ENCODE measurements at regions not wholly inside any gene's neighbourhood (a gene's known extent, or its start where the extent isn't known, plus 50 kb on each side); places are given as distances from the start of the nearest gene placed in this dataset.

DNA sequence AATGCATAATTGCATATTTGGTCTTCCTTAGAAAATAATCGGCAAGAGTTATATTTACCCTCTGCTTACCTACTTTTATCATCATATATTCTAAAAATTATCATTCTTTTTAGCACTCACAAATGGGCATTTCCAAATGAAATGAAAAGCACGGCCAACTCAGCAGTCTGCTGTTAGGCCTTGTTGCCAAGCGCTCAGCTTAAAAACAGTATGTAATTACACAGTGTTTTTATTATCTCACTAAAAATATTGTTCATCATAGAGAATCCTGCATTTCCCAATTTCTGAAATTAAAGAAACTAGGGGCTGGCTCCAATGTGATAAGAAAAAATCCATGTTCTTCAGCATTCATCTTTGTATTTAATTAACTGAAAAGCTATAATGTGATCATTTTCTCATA, 391.7 kb upstream of the ADARB2 start:
- DNase-seq, result no peak

DNA sequence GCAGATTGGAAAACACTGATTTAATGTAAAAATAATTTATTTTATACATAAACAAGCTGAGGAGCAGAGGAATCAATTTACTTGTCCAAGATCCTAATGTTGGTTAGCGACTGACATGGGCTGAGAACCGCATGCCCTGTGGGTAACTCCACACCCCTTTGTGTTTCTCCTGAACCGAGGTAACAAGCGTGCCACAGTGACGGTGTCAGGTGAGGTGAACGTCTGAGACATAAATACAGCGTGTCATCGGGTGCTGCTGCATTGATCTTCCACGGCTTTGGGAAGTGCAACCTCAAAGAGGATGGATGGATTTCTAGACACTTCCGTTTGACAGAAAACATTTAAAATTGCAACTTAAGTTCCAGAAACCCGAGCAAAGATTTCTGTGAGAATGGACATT, 386.8 kb upstream of the ADARB2 start:
- no peak for DNase-seq

DNA sequence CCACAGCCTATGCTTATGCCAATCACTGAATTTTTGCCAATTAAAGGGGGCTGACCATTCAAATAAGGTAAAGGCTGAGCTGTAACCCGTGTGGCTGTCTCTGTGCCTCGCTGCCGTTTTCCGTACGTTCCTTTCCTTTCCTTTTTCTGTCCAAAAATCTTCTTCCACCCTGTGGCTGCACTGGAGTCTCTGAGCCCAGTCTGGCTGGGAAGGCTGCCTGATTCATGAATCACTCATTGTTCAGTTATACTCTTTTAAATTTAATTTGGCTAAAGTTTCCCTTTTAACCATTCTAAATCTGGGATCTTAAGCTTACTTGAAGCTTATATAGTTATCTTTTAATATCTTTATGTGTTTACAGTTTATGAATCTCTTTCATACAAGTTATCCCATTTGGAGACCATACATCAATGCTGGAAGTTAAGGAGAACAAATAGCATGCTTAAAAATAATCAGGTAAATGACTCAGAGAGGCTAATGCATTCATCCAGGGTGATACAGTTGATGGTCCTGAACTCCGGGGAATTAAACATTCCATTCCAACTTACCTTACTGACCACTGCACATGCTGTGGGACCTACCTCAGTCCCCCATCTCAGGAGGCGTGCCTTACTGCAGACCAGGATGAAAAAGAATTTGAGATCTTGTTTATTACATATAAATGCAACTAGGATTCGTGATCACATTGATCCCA, 385.3 kb upstream of the ADARB2 start:
- DNase-seq, result no peak

DNA sequence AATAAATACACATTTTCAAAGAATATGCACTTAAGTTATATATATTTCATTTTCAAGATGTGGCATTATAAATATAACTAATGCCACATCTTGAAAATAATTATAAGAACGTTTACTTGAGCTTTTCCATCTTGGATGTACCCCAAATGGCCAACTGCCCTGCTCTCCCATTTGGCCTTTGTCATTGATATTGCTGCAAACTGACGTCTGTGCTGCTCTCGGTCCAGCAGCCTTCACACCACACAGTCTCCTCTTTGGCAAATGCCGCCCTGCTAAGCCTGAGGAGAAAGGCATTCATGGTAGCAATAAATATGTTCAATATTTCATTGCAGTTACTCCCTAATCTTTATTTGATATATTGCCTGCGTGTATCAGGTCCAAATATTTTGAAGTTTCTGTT, 384.6 kb upstream of the ADARB2 start:
- DNase-seq, result no peak

DNA sequence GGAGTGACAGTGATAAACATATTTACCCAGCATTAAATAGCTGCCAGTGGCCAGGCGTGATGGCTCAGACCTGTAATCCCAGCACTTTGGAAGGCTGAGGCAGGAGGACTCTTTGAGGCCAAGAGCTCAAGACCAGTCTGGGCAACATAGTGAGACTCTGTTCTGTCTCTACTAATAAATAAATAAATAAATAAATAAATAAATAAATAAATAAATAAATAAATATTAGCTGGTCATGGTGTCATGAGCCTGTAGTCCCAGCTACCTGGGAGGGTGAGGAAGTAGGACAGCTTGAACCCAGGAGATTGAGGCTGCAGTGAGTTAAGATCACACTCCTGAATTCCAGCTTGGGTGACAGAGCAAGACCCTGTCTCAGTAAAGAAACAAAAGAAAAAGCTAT, 384.0 kb upstream of the ADARB2 start:
- DNase-seq, result no peak

DNA sequence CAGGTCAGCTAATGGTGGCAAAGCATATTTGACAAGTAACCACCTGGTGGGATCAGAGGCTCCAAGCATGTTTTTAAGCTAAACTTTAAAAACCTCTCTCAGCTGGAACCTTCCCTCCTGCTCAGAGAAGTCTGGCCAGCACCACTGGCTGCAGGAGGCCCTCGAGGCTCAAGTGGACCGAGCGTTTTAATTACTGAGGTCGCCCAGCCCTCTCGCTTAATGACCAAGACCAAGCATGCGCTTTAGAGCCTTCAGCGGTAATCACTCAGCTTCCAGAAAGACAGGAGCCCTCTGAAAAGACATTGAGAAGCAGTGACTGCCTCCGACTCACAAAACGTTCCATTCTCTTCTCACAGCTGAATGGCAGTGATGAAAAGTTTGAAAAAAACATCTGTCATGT, 383.4 kb upstream of the ADARB2 start:
- no peak for DNase-seq

GRCh38 chr10:2119316-2119715, 382.0 kb upstream of the ADARB2 start:
- DNase-seq, result no peak

DNA sequence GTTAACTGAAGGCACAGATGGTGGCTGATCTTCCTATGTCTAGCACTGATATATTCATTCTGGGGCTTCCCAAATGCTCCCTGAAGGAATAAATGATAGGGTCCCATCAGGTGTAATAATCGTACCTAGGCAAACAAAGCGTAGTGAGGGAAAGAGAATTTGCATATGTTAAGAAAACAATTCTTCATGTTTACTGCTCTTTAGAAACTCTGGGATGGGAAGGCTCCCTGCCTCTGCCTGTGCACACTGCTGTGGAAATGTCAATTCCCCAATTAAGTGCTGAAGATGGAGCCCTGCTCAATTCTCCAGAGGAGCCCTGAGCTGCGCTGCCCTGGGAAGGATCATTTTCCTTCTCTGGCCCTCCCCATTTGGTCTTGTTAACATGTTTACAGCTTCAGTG, 380.9 kb upstream of the ADARB2 start:
- DNase-seq, result no peak

DNA sequence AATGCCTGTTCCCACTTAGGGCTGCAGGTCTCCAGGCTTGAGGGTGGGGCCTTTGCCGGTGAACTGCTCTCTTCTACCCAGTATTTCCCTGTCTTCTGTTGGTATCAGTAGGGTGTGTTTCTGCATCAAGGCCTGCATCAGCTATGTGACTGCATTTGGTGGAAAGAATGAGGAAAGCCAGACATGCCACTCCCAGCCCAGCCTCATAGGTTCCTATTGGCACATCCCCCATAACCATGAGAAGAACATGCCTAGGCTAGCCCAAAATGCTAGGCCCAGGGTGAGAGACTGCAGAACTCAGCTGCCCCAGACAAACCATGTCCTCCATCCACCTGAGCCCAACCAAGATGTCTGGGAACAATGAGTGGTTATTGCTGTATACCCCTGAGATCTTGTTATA, 380.3 kb upstream of the ADARB2 start:
- DNase-seq, result no peak

- DNase-seq, result no peak
These were observed 374.6 kb upstream of the ADARB2 start for GRCh38 chr10:2111965-2112364.

- no peak for DNase-seq
These were observed 371.2 kb upstream of the ADARB2 start for GRCh38 chr10:2108496-2108895.

- DNase-seq, result no peak
These were observed 369.3 kb upstream of the ADARB2 start for GRCh38 chr10:2106641-2107040.

DNA sequence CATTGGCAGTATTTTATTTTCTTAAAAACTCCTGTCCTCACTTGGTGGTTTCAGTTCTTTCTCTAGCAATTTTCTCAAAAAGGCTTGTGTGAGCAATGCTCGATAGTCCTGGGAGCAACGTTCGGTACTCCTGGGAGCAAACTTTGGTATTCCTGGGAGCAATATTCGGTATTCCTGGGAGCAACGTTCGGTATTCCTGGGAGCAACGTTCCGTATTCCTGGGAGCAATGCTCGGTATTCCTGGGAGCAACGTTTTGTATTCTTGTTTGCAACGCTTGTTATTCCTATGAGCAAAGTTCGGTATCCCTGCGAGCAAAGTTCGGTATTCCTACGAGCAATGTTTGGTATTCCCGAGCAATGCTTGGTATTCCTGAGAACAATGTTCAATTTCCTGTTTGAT, 362.0 kb upstream of the ADARB2 start:
- DNase-seq, result no peak

- DNase-seq, result no peak
These were observed 360.6 kb upstream of the ADARB2 start for GRCh38 chr10:2097937-2098336.

GRCh38 chr10:2094171-2094570, 356.8 kb upstream of the ADARB2 start:
- no peak for DNase-seq

DNA sequence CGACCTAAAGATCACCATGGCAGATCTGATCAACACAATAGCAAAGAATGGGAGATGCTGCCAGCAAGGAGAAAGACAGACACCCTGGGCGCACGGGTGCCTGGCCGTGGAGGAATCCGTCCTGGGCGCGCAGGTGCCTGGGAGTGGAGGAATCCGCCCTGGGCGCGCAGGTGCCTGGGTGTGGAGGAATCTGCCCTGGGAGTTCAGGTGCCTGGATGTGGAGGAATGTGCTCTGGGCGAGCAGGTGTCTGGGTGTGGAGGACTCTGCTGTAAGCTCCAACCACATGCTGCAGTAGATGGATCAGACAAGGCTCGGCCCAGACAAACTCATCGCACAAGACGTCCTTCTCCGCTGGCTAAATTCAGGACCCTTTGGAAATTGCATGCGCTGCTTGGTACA, 346.3 kb upstream of the ADARB2 start:
- DNase-seq, result no peak

DNA sequence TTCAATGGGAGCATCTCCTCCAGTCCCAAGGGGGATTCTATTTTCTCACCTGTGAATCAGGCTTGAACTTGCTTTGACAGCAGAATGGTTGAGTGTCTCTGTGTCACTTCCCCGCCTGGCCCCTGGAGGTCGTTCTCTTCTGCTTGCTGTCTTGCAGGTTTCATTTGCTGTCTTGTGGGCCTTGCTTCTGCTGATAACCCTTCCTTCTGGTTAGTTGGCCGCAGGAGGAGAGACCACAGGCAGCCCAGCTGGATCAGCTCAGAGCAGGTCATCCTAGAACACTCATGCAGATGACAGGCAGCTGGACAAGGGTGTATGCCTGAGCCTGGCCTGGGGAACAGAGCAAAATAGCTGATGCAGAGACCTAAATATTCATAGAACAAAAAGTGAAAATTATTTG, 344.2 kb upstream of the ADARB2 start:
- no peak for DNase-seq

DNA sequence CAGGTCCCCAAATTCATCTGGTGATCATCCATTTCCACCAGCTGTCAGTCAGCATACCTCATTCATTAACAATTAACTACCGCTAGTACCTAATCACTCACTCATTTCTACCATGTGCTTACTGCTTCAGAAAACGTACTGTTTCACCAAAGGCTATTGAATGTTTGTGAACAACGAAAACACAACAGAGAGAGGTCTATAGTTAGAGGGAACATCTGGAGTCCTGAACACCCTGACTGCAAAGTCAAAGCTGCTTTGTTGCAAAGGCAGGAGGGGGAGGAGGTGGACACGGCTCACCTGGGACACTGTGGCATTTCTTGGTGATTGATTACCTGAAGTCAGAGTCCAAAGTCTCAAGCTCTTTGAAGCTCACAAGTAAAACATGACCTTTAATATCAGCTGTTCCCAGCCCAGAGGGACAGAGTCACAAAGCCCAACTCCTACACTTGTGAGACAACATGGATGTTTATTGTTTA, 342.3 kb upstream of the ADARB2 start:
- DNase-seq, result no peak

- DNase-seq, result no peak
These were observed 339.9 kb upstream of the ADARB2 start for GRCh38 chr10:2077231-2077630.

DNA sequence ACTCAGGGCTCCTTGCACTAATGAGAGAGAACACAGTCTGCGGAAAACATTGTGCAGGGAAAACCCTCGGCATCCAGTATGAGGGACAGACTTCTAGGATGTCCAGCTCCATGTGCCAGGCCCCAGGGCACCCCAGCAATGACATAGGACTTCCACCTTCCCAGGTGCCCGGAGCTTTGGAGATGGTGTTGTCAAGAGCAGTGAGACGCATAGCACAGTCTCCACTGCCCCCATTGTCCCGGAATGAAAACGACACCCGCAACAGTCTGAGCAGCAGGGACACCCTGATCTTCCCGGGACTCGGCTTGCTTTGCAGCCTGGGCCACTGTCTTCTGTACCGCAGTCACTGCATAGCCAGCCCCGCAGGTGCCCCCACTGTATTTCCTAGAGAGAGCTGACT, 339.2 kb upstream of the ADARB2 start:
- no peak for DNase-seq

DNA sequence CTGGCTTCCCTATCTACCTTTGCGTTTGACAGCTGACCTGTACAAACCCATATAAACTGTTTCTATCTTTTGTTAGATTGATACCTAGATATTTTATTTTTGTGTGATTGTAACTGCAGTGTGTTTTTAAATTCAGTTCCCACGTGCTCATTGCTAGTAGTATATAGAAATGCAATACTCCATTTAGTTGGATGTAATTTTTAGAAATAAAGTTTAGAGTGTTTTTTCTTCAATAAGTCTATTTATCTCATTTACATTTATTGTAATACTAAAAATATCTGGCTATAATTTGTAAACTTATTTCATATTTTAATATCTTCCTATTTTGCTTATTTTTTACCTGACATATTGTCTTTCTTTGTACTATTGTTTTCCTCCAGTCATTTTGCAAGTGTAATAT, 329.7 kb upstream of the ADARB2 start:
- DNase-seq, result no peak

DNA sequence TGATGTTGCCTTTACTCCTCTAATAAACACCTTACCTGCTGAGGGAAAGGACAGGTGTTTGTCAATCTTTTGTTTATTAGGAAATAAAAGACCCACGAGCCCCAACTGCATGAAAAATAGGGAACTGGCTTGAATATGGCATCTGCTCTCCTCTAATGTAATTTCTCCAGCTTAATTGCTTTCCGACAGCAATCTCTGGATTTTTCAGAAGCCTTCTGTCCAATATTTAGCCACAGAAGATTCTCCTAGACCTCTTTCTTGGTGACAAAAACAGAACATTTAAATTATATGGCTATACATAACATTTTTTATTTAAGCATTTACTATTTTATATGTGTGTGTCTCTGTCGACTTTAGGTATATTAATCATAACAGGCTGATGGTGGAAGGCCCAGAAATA, 317.4 kb upstream of the ADARB2 start:
- no peak for DNase-seq

GRCh38 chr10:2053805-2054204, 316.5 kb upstream of the ADARB2 start:
- no peak for DNase-seq

DNA sequence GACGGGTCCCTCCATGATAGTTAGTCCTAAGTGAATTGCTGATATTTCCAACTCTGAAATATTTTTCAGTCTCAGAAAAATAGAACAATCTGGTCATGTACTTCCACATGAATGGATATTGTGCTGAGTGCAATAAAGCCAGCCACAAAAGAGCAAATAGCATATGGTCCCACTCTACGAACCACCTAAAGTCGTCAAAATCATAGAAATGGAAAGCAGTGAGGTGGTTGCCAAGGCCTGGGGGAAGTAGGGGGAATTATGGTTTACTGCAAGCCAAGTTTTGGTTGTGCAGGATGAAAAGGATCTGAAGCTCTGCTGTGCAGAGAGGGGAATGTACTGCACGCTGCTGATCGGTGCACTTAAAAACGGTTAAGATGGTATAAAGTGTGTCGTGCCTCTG, 313.8 kb upstream of the ADARB2 start:
- DNase-seq, result no peak

GRCh38 chr10:2049560-2049959, 312.2 kb upstream of the ADARB2 start:
- DNase-seq, result no peak
